BJ (cell line): ENCODE measurements at regions not wholly inside any gene's neighbourhood (a gene's known extent, or its start where the extent isn't known, plus 50 kb on each side); places are given as distances from the start of the nearest gene placed in this dataset.

Experiments
- CTCF ChIA-PET: fragments of 350-600 bp; formaldehyde crosslinking; extraction: SDS; loops from one replicate; lab custom pipeline; 2021; ENCODE audit warnings: antibody characterized with exemption, inconsistent platforms; lab: Yijun Ruan, JAX
- POLR2A ChIA-PET: fragments of 300-600 bp; sonication (Branson Sonifier 250); formaldehyde crosslinking; extraction: SDS; loops from one replicate; lab custom pipeline; 2021; ENCODE audit warnings: antibody characterized with exemption; lab: Charles Lee
- DNase-seq: peaks from one replicate; pipeline ENCODE4 v3.0.0-alpha.2; 2011; ENCODE audit warnings: low read depth
- H3K27me3 ChIP-seq: 2 replicates; pipeline ENCODE4 v1.6.0; 2011; ENCODE audit warnings: low read length; ENCODE audit not compliant: control insufficient read depth, insufficient read depth
- H3K36me3 ChIP-seq: 2 replicates; pipeline ENCODE4 v1.5.1; 2011; ENCODE audit warnings: low read length; ENCODE audit not compliant: control insufficient read depth, insufficient read depth
- H3K4me3 ChIP-seq: 2 replicates; pipeline ENCODE4 v1.5.1; 2011; ENCODE audit warnings: low read depth, mild to moderate bottlenecking, control low read depth, low read length
- TF ChIP-seq, protein P1 (sequence below): IDR thresholded peaks from 2 replicates; pipeline ENCODE4 v1.5.1; 2011; ENCODE audit warnings: low read depth, mild to moderate bottlenecking, control low read depth, inconsistent platforms, low read length, moderate library complexity; ENCODE audit not compliant: insufficient read depth

DNA sequence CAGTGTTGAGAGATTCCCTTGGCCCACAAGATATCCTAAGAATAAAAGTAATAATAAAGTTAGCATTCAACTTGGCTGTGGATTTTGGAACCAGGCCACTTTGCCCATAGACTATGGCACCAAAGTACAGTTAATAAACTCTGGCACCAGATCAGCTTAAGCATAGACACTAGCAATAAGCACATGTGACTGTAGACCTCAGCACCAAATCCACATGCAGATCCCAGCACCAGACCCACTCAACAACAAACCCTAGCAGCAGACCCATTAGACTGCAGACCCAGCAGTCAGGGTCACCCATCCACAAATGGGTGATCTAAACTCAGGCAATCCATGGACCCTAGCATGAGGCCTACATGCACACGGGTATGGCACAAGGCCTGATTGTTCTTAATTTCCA lies 384.8 kb upstream of the CADM2 start:
- TF ChIP-seq, protein P1, sequence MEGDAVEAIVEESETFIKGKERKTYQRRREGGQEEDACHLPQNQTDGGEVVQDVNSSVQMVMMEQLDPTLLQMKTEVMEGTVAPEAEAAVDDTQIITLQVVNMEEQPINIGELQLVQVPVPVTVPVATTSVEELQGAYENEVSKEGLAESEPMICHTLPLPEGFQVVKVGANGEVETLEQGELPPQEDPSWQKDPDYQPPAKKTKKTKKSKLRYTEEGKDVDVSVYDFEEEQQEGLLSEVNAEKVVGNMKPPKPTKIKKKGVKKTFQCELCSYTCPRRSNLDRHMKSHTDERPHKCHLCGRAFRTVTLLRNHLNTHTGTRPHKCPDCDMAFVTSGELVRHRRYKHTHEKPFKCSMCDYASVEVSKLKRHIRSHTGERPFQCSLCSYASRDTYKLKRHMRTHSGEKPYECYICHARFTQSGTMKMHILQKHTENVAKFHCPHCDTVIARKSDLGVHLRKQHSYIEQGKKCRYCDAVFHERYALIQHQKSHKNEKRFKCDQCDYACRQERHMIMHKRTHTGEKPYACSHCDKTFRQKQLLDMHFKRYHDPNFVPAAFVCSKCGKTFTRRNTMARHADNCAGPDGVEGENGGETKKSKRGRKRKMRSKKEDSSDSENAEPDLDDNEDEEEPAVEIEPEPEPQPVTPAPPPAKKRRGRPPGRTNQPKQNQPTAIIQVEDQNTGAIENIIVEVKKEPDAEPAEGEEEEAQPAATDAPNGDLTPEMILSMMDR: no peak
- ChIA-PET CTCF (no interaction called here), POLR2A (no interaction called here)
- no peaks in the 10 kb centered on the region for H3K36me3 ChIP-seq
- DNase-seq: no peak
- no peak overlapping the region for H3K4me3 ChIP-seq
- H3K27me3 ChIP-seq: no peaks in the 10 kb centered on the region

DNA sequence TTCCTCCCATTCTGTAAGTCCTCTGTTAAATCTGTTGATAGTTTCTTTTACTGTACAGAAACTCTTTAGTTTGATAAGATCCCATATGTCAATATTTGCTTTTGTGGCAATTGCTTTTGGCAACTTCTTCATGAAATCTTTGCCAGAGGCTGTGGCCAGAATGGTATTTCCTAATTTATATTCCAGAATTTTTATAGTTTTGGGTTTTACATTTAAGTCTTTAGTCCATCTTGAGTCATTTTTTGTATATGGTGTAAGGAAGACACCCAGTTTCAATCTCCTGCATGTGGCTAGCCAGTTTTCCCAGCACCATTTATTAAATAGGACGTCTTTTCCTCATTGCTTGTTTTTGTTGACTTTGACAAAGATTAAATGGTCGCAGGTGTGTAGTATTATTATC lies 372.4 kb upstream of the CADM2 start:
- Histone ChIP-seq H3K27me3 (no peaks in the 10 kb centered on the region), H3K4me3 (no peak overlapping the region), H3K36me3 (no peaks in the 10 kb centered on the region)
- no peak for DNase-seq
- ChIA-PET POLR2A (no interaction called here), CTCF (no interaction called here)
- TF ChIP-seq, protein P1: no peak

DNA sequence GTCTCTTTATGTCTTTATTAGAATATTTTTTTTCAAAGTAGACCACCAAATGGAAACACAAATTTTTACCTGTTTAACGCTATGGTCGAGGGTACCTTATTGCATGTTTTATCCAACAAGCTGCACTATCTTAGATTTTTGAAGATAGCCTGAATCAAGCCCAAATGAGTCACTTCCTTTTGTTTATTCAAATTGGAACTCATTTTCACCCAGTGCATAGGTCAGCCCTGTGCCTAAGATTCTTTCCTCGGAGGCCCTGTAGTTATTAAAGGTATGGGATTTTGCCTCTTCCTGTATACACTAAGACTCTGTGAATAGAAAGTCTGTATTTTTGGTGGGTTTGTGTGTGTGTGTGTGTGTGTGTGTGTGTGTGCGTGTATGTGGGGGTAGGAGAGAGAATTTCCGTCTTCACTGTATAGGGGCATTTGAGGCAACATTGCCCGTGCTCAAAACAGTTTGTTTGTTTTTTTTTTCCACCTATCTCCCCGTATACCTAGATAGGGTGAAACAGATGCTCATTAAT lies 358.0 kb upstream of the CADM2 start:
- DNase-seq: no peak
- H3K27me3 ChIP-seq: no peaks in the 10 kb centered on the region
- H3K36me3 ChIP-seq: no peaks in the 10 kb centered on the region
- POLR2A ChIA-PET: no interaction called here
- H3K4me3 ChIP-seq: no peak overlapping the region
- CTCF ChIA-PET: no interaction called here
- TF ChIP-seq, protein P1: no peak

DNA sequence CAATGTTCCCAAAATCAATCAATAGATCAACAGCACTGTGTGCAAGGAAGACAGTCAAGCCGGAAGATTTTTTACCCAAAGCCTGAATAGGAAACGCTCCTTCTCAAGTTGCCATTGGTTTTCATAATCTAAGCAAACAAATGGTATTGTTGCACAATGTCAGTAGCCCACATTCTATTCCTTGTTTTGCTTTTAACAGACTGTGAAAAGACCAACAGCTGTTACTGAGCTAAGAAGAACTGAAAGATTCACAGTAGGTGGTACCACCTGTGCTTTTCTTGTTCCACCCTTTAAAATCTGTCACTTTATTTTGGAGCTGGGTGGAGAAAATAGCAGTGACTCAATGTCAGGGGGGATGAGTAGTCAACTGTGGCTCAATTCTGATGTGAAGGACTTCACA lies 357.5 kb upstream of the CADM2 start:
- H3K27me3 ChIP-seq: no peaks in the 10 kb centered on the region
- H3K36me3 ChIP-seq: no peaks in the 10 kb centered on the region
- no peak overlapping the region for H3K4me3 ChIP-seq
- ChIA-PET POLR2A (no interaction called here), CTCF (no interaction called here)
- TF ChIP-seq, protein P1: no peak
- DNase-seq: no peak

DNA sequence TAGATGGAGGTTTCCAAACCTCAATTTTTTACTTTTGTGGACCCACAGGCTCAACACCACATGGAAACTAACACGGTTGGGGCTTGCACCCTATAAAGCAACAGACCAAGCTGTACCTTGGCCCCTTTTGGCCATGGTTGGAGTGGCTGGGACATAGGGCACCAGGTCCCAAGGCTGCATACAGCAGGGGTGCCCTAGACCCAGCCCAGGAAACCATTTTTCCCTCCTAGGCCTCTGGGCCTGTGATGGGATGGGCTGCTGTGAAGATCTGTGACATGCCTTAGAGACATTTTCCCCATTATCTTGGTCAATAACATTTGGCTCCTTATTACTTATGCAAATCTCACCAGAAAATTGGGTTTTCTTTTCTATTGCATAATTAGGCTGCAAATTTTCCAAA lies 337.0 kb upstream of the CADM2 start:
- POLR2A ChIA-PET: no interaction called here
- CTCF ChIA-PET: no interaction called here
- Histone ChIP-seq H3K36me3 (no peaks in the 10 kb centered on the region), H3K27me3 (no peaks in the 10 kb centered on the region), H3K4me3 (no peak overlapping the region)
- no peak for DNase-seq
- TF ChIP-seq, protein P1: no peak
